Spleen (tissue), 11 donors: ENCODE measurements at regions not wholly inside any gene's neighbourhood (a gene's known extent, or its start where the extent isn't known, plus 50 kb on each side); places are given as distances from the start of the nearest gene placed in this dataset.

Source experiments
- DNase-seq: peaks from one replicate; pipeline ENCODE4 v3.0.0-alpha.2; 2020
- H3K27ac ChIP-seq, 8 donors: fragments of 200-600 bp; sonication (generic) in 7 of 8; 1 replicate in 4 of 8; 2 replicates in 4 of 8; pipeline versions ENCODE4 v1.5.0 to v1.8.0; 2016 to 2021; ENCODE audit warnings: inconsistent platforms in 4 of 8, mild to moderate bottlenecking in 4 of 8, moderate library complexity in 1 of 8
- H3K27me3 ChIP-seq, 7 donors: fragments of 200-600 bp; sonication (generic) in 6 of 7; replicated peaks in 1 of 7; 1 replicate in 4 of 7; 2 replicates in 3 of 7; pipeline versions ENCODE4 v1.5.0 to v1.8.0; 2016 to 2021; ENCODE audit warnings: inconsistent platforms in 3 of 7, mild to moderate bottlenecking in 1 of 7
- H3K36me3 ChIP-seq, 6 donors: fragments of 200-600 bp; sonication (generic) in 5 of 6; 1 replicate in 4 of 6; 2 replicates in 2 of 6; pipeline versions ENCODE4 v1.5.0 to v1.8.0; 2016 to 2021; ENCODE audit warnings: inconsistent platforms in 2 of 6
- H3K4me1 ChIP-seq, 6 donors: fragments of 200-600 bp; sonication (generic) in 5 of 6; 1 replicate in 3 of 6; 2 replicates in 3 of 6; pipeline versions ENCODE4 v1.5.0 to v1.8.0; 2016 to 2021; ENCODE audit warnings: inconsistent platforms in 3 of 6
- H3K4me3 ChIP-seq, 8 donors: fragments of 200-600 bp; sonication (generic) in 7 of 8; 1 replicate in 4 of 8; 2 replicates in 4 of 8; pipeline versions ENCODE4 v1.5.0 to v1.8.0; 2016 to 2021; ENCODE audit warnings: inconsistent platforms in 4 of 8, mild to moderate bottlenecking in 4 of 8, moderate library complexity in 2 of 8
- H3K9me3 ChIP-seq, 8 donors: fragments of 200-600 bp; sonication (generic) in 7 of 8; 1 replicate in 4 of 8; 2 replicates in 4 of 8; pipeline versions ENCODE4 v1.5.0 to v1.8.0; 2016 to 2021; ENCODE audit warnings: inconsistent platforms in 4 of 8
- CTCF ChIP-seq, 11 experiments: fragments of 200-600 bp in 7 of 11; fragments of 450-650 bp in 4 of 11; sonication (generic) in 4 of 11; IDR thresholded peaks in 8 of 11; conservative IDR thresholded peaks in 3 of 11; 1 replicate in 7 of 11; 2 replicates in 4 of 11; pipeline versions ENCODE4 v1.4.0 to v1.8.0; 2016 to 2021; ENCODE audit warnings: antibody characterized with exemption in 11 of 11, inconsistent platforms in 4 of 11, mild to moderate bottlenecking in 1 of 11
- POLR2A ChIP-seq, 3 donors: fragments of 450-650 bp; IDR thresholded peaks; one replicate each; pipeline ENCODE4 v1.5.1; 2017; ENCODE audit warnings: antibody characterized with exemption in 3 of 3, mild to moderate bottlenecking in 1 of 3
- POLR2AphosphoS5 ChIP-seq, 3 donors: sonication (generic); formaldehyde crosslinking; IDR thresholded peaks; one replicate each; pipeline ENCODE4 v1.5.1; 2017; ENCODE audit warnings: antibody characterized with exemption in 3 of 3
- WGBS, 5 donors: extraction: QIAGEN DNeasy Blood & Tissue Kit in 3 of 5; methylation state at CpG; one replicate each; pipeline versions ENCODE4 v1.1.5 to v1.1.7; 2013 to 2018; 5-methylcytosine and 5-hydroxymethylcytosine counted together
- intact Hi-C: fragments of 100-400 bp; cut with DNase I; formaldehyde crosslinking; loops from one replicate; pipeline ENCODE4 v1.15.0; 2023; ENCODE audit warnings: low total_unique reads
- donor health status: healthy with polysubstance abuse.
- donor health status: DM: no; HTN: no; CAD: no; lungs with moderate emphysema.
- donor health status: DM: no; HTN: no; CAD: no.
- donor health status: Bipolar disorder and iron deficiency.
- donor health status: healthy.
- donor health status: DM: no; HTN: no; CAD: no.
- donor health status: DM: yes; HTN: yes; CAD: no.

- DNase-seq = no peak
- WGBS, 5 donors = 57 to 67% (median 61%) methylated on average over 5 of the region's 5 CpGs
- no peaks in the 10 kb centered on the region for H3K36me3 ChIP-seq
- peaks cover 0 to 2% (median 0%) of the 10 kb centered on the region in 6 donors for H3K4me1 ChIP-seq
- no peak overlapping the region for H3K27ac ChIP-seq
- H3K27me3 ChIP-seq = peaks cover 0 to 10% (median 0%) of the 10 kb centered on the region in 7 donors
- no peaks in the 10 kb centered on the region for H3K9me3 ChIP-seq
- intact Hi-C loops = no loop called here
- H3K4me3 ChIP-seq = no peak overlapping the region
- TF ChIP-seq POLR2AphosphoS5 (IDR thresholded peaks at IDR 0.05) (no peak), CTCF (IDR thresholded peaks at IDR 0.05 in 8 of 11, conservative IDR thresholded peaks at IDR 0.05 in 3 of 11) (no peak), POLR2A (IDR thresholded peaks at IDR 0.05) (no peak)
Measured at GRCh38 chr2:118565786-118566540, 281.5 kb downstream of the EN1 start.

- 52 to 69% (median 61%) methylated on average over 6 of the region's 6 CpGs for WGBS, 5 donors
- no peak for DNase-seq
- Histone ChIP-seq H3K27ac (no peak overlapping the region), H3K9me3 (no peaks in the 10 kb centered on the region), H3K4me3 (no peak overlapping the region), H3K27me3 (peaks cover 0 to 10% (median 0%) of the 10 kb centered on the region in 7 donors), H3K4me1 (peaks cover 0 to under 1% (median 0%) of the 10 kb centered on the region in 6 donors), H3K36me3 (no peaks in the 10 kb centered on the region)
- intact Hi-C loops = no loop called here
- no peak for TF ChIP-seq POLR2A (IDR thresholded peaks at IDR 0.05)
- TF ChIP-seq CTCF (IDR thresholded peaks at IDR 0.05 in 8 of 11, conservative IDR thresholded peaks at IDR 0.05 in 3 of 11) = no peak
- TF ChIP-seq POLR2AphosphoS5 (IDR thresholded peaks at IDR 0.05) = no peak
Measured at GRCh38 chr2:118565301-118565700, 282.1 kb downstream of the EN1 start.

DNA sequence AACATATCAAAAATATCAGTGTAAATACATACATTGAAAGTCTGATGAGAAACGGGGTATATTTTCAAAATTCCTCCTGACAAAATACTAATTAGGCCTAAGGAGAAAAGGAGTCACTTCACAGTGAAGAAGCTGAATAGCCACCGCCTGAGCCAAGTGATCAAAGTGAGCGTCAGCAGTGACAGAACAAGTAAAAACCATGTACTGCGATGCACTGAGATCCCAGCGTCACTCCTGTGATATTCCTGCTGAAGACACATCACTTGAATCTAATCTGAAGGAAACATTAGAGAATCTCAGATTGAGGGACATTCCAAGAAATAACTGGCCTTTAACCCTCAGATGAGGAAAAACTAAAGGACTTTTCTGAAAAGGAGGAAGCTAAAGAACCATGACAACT lies 285.3 kb downstream of the EN1 start:
- WGBS, 5 donors = 81 to 85% (median 83%) methylated on average over 5 of the region's 5 CpGs
- Histone ChIP-seq H3K27ac (no peak overlapping the region), H3K4me1 (no peaks in the 10 kb centered on the region), H3K9me3 (no peaks in the 10 kb centered on the region), H3K4me3 (no peak overlapping the region), H3K27me3 (peaks cover 0 to 10% (median 0%) of the 10 kb centered on the region in 7 donors), H3K36me3 (no peaks in the 10 kb centered on the region)
- intact Hi-C loops = no loop called here
- TF ChIP-seq POLR2A (IDR thresholded peaks at IDR 0.05) (no peak), CTCF (IDR thresholded peaks at IDR 0.05 in 8 of 11, conservative IDR thresholded peaks at IDR 0.05 in 3 of 11) (no peak), POLR2AphosphoS5 (IDR thresholded peaks at IDR 0.05) (no peak)
- DNase-seq = no peak

- intact Hi-C loops = no loop called here
Measured at GRCh38 chr2:118558846-118559245, 288.6 kb downstream of the EN1 start.

More at GRCh38 chr2:118558846-118559245, 288.6 kb downstream of the EN1 start:
- H3K4me1 ChIP-seq = no peaks in the 10 kb centered on the region
- no peak overlapping the region for H3K4me3 ChIP-seq
- no peak overlapping the region for H3K27ac ChIP-seq
- no peaks in the 10 kb centered on the region for H3K36me3 ChIP-seq
- WGBS, 5 donors = 47 to 66% (median 55%) methylated on average over 1 of the region's 1 CpG
- DNase-seq = no peak
- H3K27me3 ChIP-seq = peaks cover 0 to 3% (median 0%) of the 10 kb centered on the region in 7 donors
- no peak for TF ChIP-seq POLR2A (IDR thresholded peaks at IDR 0.05)
- no peak for TF ChIP-seq CTCF (IDR thresholded peaks at IDR 0.05 in 8 of 11, conservative IDR thresholded peaks at IDR 0.05 in 3 of 11)
- no peak for TF ChIP-seq POLR2AphosphoS5 (IDR thresholded peaks at IDR 0.05)
- H3K9me3 ChIP-seq = peaks cover 0 to 7% (median 0%) of the 10 kb centered on the region in 8 donors
